Heart left ventricle (tissue), 13 donors: ENCODE measurements at regions not wholly inside any gene's neighbourhood (a gene's known extent, or its start where the extent isn't known, plus 50 kb on each side); places are given as distances from the start of the nearest gene placed in this dataset.

ENCODE experiments used
- POLR2A ChIP-seq, 2 donors: fragments of 450-650 bp; IDR thresholded peaks; one replicate each; pipeline ENCODE4 v1.6.1; 2017; ENCODE audit warnings: antibody characterized with exemption in 2 of 2, mild to moderate bottlenecking in 2 of 2, moderate library complexity in 2 of 2
- TF ChIP-seq, protein P1 (sequence below), 12 donors: fragments of 200-600 bp; sonication (generic) in 4 of 12; IDR thresholded peaks; one replicate each; pipeline versions ENCODE4 v1.5.0 to v1.8.0; 2018 to 2022; ENCODE audit warnings: antibody characterized with exemption in 12 of 12, mild to moderate bottlenecking in 5 of 12
- donor health status: ischemic (EF 13 %, LVEDD 7.1; RV severe dilation, severe dysfunction).
- donor health status: DM: no; HTN: yes; CAD: no.
- donor health status: DM: no; HTN: no; CAD: no.
- donor health status: ischemic (EF 25% LVEDD 6.9; RV normal size, moderate dysfunction).
- donor health status: ischemic (EF 25% LVEDD 5.7; RV mildly dilated, moderate dysfunction).
- donor health status: ischemic (EF 35%, LVEDD 5.7; RV mildly dilated, moderate dysfunction).
- donor health status: nonischemic (EF 11% LVEDD 7.7; RV severe dilation, severe dysfunction).
- donor health status: DM: yes; HTN: yes; CAD: no.
- donor health status: PGD.
- donor health status: ischemic (EF 29% LVEDD 5.4; RV normal size, mild dysfunction).
- donor health status: nonischemic (EF 23%, LVEDD 6.1; RV moderate dilation, normal function).

DNA sequence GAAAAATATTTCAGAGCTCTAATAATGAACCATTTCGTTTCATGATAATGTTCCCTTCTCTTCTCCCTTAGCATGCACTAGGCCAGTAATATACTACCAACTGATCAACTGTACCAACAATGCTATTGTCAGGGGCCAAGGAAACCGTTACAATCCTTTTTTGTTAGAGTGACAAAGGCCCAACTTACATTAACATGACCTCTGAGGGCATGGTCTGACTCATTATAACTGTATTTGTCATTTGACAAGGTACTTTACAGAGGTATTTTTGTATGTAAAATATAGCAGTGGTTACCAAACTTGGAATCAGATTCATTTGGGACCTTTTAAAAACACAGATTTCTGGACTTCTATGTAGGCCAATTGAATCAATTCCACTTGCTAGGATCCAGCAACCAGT, 102.6 kb upstream of the RRP15 start:
- TF ChIP-seq, protein P1, sequence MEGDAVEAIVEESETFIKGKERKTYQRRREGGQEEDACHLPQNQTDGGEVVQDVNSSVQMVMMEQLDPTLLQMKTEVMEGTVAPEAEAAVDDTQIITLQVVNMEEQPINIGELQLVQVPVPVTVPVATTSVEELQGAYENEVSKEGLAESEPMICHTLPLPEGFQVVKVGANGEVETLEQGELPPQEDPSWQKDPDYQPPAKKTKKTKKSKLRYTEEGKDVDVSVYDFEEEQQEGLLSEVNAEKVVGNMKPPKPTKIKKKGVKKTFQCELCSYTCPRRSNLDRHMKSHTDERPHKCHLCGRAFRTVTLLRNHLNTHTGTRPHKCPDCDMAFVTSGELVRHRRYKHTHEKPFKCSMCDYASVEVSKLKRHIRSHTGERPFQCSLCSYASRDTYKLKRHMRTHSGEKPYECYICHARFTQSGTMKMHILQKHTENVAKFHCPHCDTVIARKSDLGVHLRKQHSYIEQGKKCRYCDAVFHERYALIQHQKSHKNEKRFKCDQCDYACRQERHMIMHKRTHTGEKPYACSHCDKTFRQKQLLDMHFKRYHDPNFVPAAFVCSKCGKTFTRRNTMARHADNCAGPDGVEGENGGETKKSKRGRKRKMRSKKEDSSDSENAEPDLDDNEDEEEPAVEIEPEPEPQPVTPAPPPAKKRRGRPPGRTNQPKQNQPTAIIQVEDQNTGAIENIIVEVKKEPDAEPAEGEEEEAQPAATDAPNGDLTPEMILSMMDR (IDR thresholded peaks at IDR 0.05), result no peak
- TF ChIP-seq POLR2A (IDR thresholded peaks at IDR 0.05), result no peak
